PC-3 (cell line): ENCODE measurements at regions not wholly inside any gene's neighbourhood (a gene's known extent, or its start where the extent isn't known, plus 50 kb on each side); places are given as distances from the start of the nearest gene placed in this dataset.

Experiments used
- CTCF ChIP-seq: fragments of 300-600 bp; sonication (generic); conservative IDR thresholded peaks from 2 replicates; pipeline ENCODE4 v1.5.1; 2017; ENCODE audit warnings: antibody characterized with exemption, low read depth, mild to moderate bottlenecking, low read length
- EZH2 ChIP-seq: fragments of 300-600 bp; sonication (generic); IDR thresholded peaks from one replicate; pipeline ENCODE4 v1.6.1; 2017; ENCODE audit warnings: antibody characterized with exemption, mild to moderate bottlenecking, low read length; ENCODE audit not compliant: unreplicated experiment
- EZH2phosphoT487 ChIP-seq: fragments of 300-600 bp; sonication (generic); IDR thresholded peaks from 2 replicates; pipeline ENCODE4 v1.6.1; 2018; ENCODE audit warnings: mild to moderate bottlenecking, antibody characterized with exemption, low read length, borderline replicate concordance

GRCh38 chr16:62814891-62815290 is 778.7 kb upstream of the CDH8 start:
- TF ChIP-seq CTCF = no peak
- no peak for TF ChIP-seq EZH2phosphoT487
- no peak for TF ChIP-seq EZH2
